GM12878 (cell line): ENCODE measurements at regions not wholly inside any gene's neighbourhood (a gene's known extent, or its start where the extent isn't known, plus 50 kb on each side); places are given as distances from the start of the nearest gene placed in this dataset.

ENCODE experiments used
- CBX5 ChIP-seq: sonication (generic); IDR thresholded peaks from 2 replicates; pipeline ENCODE4 v1.6.1; 2016; ENCODE audit warnings: low read depth, moderate library complexity, mild to moderate bottlenecking, inconsistent platforms
- CHD2 ChIP-seq: IDR thresholded peaks from 2 replicates; pipeline ENCODE4 v1.6.1; 2011; ENCODE audit warnings: low read depth, low read length, improper control_type of control experiment, borderline replicate concordance
- ELK1 ChIP-seq: IDR thresholded peaks from 2 replicates; pipeline ENCODE4 v1.6.1; 2012; ENCODE audit warnings: low read depth, low read length, improper control_type of control experiment
- EZH2 ChIP-seq: IDR thresholded peaks from 2 replicates; pipeline ENCODE4 v1.6.1; 2012; ENCODE audit warnings: low read depth, mild to moderate bottlenecking, control low read depth, inconsistent platforms, low read length, borderline replicate concordance; ENCODE audit not compliant: control insufficient read depth
- GABPA ChIP-seq: IDR thresholded peaks from 2 replicates; pipeline ENCODE4 v1.6.1; 2014; ENCODE audit warnings: antibody characterized with exemption, low read depth, mild to moderate bottlenecking, inconsistent platforms
- IKZF1 ChIP-seq: fragments of 450-650 bp; conservative IDR thresholded peaks from 2 replicates; pipeline ENCODE4 v1.6.1; 2017; ENCODE audit warnings: antibody characterized with exemption, mild to moderate bottlenecking
- POLR2A ChIP-seq: IDR thresholded peaks from 2 replicates; pipeline ENCODE4 v1.6.1; 2011; ENCODE audit warnings: low read depth, mild to moderate bottlenecking, low read length
- POLR2AphosphoS5 ChIP-seq: IDR thresholded peaks from 2 replicates; pipeline ENCODE4 v1.6.1; 2011; ENCODE audit warnings: mild to moderate bottlenecking, low read length, inconsistent platforms
- TF ChIP-seq, protein P1 (sequence below): IDR thresholded peaks from 2 replicates; pipeline ENCODE4 v1.6.1; 2011; ENCODE audit warnings: mild to moderate bottlenecking, low read depth, low read length, moderate library complexity; ENCODE audit not compliant: insufficient replicate concordance

DNA sequence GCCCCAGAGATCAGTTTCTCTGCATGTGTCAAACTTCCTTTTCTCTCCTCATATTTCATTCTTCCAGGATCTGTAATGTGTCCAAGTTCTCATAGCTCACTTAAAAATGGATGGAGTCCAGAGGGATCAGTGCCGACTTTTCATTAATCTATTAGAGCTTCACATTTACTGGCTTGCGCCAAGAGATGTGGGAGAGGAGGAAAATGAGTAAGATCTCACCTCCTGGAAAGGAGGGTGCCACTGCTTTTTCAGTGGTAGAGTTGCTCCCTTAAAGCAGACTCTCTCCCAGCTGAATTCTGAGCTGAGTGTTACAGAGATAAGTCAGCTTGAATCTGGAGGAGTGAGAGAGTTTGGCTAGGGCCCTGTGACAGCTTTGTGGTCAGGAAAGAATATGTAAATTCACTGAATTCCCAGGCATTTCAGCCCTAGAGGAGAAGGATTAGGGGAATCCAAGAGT, 175.9 kb downstream of the SOX4 start:
- TF ChIP-seq POLR2A (no peak), ELK1 (no peak), EZH2 (no peak), POLR2AphosphoS5 (no peak), CHD2 (no peak), GABPA (no peak), CBX5 (no peak), IKZF1 (no peak)
- TF ChIP-seq, protein P1, sequence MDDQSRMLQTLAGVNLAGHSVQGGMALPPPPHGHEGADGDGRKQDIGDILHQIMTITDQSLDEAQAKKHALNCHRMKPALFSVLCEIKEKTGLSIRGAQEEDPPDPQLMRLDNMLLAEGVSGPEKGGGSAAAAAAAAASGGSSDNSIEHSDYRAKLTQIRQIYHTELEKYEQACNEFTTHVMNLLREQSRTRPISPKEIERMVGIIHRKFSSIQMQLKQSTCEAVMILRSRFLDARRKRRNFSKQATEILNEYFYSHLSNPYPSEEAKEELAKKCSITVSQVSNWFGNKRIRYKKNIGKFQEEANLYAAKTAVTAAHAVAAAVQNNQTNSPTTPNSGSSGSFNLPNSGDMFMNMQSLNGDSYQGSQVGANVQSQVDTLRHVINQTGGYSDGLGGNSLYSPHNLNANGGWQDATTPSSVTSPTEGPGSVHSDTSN = no peak
